ENCODE measurements at regions not wholly inside any gene's neighbourhood (a gene's known extent, or its start where the extent isn't known, plus 50 kb on each side); places are given as distances from the start of the nearest gene placed in this dataset.

GRCh38 chr2:220705678-220706077 is 866.4 kb downstream of the EPHA4 start:
- DNase-seq (ENCODE audit: low spot score), result no peak
- ATAC-seq (ENCODE audit: low FRiP score), result no peak

DNA sequence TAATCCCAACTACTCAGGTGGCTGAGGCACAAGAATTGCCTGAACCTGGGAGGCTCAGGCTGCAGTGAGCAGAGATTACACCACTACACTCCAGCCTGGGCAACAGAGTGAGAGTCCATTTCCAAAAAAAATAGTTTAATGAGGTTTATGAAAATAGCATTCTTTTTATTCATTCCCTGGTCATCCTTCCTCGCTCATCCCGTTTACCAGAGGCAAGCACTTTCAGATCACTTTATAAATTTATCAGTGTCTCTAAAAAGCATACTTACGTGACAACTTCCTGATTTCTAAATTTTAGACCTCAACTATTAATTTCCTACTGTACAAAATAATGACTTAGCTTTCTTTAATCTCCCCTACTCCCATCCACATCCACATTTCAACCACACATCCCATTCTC is 864.8 kb downstream of the EPHA4 start:
- no peak for ATAC-seq (ENCODE audit: low FRiP score)
- no peak for DNase-seq (ENCODE audit: low spot score)
- TF ChIP-seq, protein P1, sequence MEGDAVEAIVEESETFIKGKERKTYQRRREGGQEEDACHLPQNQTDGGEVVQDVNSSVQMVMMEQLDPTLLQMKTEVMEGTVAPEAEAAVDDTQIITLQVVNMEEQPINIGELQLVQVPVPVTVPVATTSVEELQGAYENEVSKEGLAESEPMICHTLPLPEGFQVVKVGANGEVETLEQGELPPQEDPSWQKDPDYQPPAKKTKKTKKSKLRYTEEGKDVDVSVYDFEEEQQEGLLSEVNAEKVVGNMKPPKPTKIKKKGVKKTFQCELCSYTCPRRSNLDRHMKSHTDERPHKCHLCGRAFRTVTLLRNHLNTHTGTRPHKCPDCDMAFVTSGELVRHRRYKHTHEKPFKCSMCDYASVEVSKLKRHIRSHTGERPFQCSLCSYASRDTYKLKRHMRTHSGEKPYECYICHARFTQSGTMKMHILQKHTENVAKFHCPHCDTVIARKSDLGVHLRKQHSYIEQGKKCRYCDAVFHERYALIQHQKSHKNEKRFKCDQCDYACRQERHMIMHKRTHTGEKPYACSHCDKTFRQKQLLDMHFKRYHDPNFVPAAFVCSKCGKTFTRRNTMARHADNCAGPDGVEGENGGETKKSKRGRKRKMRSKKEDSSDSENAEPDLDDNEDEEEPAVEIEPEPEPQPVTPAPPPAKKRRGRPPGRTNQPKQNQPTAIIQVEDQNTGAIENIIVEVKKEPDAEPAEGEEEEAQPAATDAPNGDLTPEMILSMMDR (IDR thresholded peaks at IDR 0.05), result no peak

More at GRCh38 chr2:220705678-220706077, 866.4 kb downstream of the EPHA4 start:
- TF ChIP-seq, protein P1 (IDR thresholded peaks at IDR 0.05), result no peak

DNA sequence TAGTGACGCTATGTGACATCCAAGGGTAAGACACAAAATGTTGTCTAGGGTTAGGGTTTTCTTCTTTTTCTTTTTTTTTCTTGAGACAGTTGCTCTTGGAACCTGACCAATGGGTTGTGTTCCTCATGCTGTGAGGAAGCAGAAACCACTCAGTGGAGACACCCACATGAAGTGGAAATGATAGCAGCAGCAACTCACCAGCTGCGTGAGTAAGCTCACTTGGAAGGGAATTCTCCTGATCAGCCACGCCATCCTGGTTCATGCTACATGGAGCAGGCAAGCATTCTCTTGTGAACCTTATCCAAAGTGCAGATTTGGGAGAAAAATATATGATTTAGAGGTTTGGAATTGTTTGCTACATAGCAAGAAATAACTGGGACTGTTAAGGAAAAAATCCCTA is 863.7 kb downstream of the EPHA4 start:
- ATAC-seq (ENCODE audit: low FRiP score) (no peak), DNase-seq (ENCODE audit: low spot score) (no peak)
- TF ChIP-seq, protein P1 (IDR thresholded peaks at IDR 0.05), result no peak

DNA sequence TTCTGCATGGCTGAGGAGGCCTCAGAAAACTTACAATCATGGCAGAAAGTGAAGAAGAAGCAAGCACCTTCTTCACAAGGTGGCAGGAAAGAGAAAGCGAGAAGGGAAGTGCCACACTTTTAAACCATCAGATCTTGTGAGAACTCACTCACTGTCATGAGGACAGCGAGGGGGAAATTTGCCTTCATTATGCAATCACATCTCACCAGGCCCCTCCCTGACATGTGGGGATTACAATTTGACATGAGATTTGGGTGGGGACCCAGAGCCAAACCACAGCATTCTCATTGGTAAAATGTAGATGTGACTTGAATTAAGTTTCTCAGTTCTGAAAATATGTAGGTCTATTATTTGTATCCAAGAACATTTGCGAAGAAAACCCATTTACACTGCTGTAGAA is 854.8 kb downstream of the EPHA4 start:
- TF ChIP-seq, protein P1 (IDR thresholded peaks at IDR 0.05), result no peak
- ATAC-seq (ENCODE audit: low FRiP score), result no peak
- DNase-seq (ENCODE audit: low spot score), result no peak

DNA sequence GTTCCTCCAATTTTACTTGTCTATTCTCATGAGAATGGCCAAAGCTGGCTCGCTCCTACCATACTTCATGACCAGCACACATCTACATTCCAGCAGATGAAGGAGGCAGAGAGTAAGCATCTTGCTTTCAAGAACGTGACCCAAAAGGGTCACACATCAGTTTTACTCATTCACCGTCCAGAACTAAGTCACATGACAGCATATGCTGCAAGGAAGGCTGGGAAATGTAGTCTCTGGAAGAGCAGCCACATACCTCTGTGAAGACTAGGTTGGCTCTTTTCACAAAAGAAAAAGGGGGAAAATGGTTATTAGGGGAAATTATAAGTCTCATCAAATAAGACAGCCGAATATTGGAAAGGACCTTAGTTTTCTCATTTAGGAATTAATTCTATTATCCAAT is 835.3 kb downstream of the EPHA4 start:
- DNase-seq (ENCODE audit: low spot score) (no peak), ATAC-seq (ENCODE audit: low FRiP score) (no peak)
- TF ChIP-seq, protein P1 (IDR thresholded peaks at IDR 0.05), result no peak

- ATAC-seq (ENCODE audit: low FRiP score), result no peak
Observed at GRCh38 chr2:220743203-220743602, 828.9 kb downstream of the EPHA4 start.

DNA sequence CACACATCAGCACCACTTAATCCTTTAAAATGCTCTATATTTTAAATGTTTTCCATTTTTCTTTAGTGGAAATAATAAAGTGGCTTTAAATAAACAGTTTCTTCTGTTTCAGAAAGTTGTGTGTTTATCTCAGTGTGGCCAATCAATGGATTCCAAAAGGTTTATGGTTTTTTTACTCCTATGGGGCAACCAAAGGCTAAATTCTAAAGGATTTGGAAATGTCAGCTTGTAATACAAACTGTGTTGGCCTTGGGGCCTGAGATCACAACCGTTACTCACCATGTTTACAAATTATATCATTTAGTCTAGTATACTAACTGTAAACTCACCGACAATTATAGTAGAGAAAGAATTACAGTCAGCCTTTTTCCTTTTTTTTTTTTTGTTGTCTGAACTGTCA is 827.2 kb downstream of the EPHA4 start:
- DNase-seq (ENCODE audit: low spot score) (no peak), ATAC-seq (ENCODE audit: low FRiP score) (no peak)
- TF ChIP-seq, protein P1 (IDR thresholded peaks at IDR 0.05), result no peak

More at GRCh38 chr2:220743203-220743602, 828.9 kb downstream of the EPHA4 start:
- TF ChIP-seq, protein P1 (IDR thresholded peaks at IDR 0.05), result no peak
- DNase-seq (ENCODE audit: low spot score), result no peak

Measured in omental fat pad (tissue), 3 donors.